ENCODE measurements at regions not wholly inside any gene's neighbourhood (a gene's known extent, or its start where the extent isn't known, plus 50 kb on each side); places are given as distances from the start of the nearest gene placed in this dataset.

DNA sequence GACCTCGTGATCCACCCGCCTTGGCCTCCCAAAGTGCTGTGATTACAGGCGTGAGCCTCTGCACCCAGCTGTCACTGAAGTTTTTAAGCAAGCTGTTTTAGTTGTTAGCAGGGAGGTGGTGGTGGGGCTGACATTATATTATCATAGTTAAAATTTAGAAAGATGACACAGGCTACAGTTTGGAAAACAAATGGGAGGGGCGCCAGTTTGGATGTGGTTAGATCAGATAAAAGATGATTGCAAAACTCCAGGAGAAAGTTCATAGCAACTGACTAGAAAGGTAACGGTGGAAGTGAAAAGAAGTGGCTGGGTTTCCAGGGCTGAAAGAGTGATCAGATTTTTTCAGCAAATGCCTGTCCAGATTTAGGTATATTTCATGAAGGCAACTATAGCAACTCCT lies 311.9 kb upstream of the CITED2 start:
- TF ChIP-seq, protein P1, sequence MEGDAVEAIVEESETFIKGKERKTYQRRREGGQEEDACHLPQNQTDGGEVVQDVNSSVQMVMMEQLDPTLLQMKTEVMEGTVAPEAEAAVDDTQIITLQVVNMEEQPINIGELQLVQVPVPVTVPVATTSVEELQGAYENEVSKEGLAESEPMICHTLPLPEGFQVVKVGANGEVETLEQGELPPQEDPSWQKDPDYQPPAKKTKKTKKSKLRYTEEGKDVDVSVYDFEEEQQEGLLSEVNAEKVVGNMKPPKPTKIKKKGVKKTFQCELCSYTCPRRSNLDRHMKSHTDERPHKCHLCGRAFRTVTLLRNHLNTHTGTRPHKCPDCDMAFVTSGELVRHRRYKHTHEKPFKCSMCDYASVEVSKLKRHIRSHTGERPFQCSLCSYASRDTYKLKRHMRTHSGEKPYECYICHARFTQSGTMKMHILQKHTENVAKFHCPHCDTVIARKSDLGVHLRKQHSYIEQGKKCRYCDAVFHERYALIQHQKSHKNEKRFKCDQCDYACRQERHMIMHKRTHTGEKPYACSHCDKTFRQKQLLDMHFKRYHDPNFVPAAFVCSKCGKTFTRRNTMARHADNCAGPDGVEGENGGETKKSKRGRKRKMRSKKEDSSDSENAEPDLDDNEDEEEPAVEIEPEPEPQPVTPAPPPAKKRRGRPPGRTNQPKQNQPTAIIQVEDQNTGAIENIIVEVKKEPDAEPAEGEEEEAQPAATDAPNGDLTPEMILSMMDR (conservative IDR thresholded peaks at IDR 0.05), result no peak
- TF ChIP-seq EZH2 (IDR thresholded peaks at IDR 0.05; ENCODE audit: low read depth), result no peak

Measured in PC-9 (cell line).